Kasumi-1 (cell line): ENCODE measurements at regions not wholly inside any gene's neighbourhood (a gene's known extent, or its start where the extent isn't known, plus 50 kb on each side); places are given as distances from the start of the nearest gene placed in this dataset.

Source experiments
- DNase-seq, 2 experiments: peaks; one replicate each; lab custom pipeline; 2025; lab: John Stamatoyannopoulos, UW

GRCh38 chr4:189377569-189377968 lies 563.1 kb upstream of the FRG1 start:
- DNase-seq = no peak

GRCh38 chr4:189385098-189385497 lies 555.6 kb upstream of the FRG1 start:
- DNase-seq = no peak

GRCh38 chr4:189385579-189385978 lies 555.1 kb upstream of the FRG1 start:
- DNase-seq = no peak

GRCh38 chr4:189396435-189396834 lies 544.2 kb upstream of the FRG1 start:
- no peak for DNase-seq

GRCh38 chr4:189404271-189404670 lies 536.4 kb upstream of the FRG1 start:
- DNase-seq = no peak

- no peak for DNase-seq
Observed at GRCh38 chr4:189409158-189409557, 531.5 kb upstream of the FRG1 start.

GRCh38 chr4:189414021-189414420 lies 526.7 kb upstream of the FRG1 start:
- no peak for DNase-seq

GRCh38 chr4:189420572-189420971 lies 520.1 kb upstream of the FRG1 start:
- DNase-seq = no peak

- DNase-seq = peak in 1 of 2 experiments; percentile 3
Observed at GRCh38 chr4:189436207-189436606, 504.5 kb upstream of the FRG1 start.

- no peak for DNase-seq
Observed at GRCh38 chr4:189440716-189441115, 500.0 kb upstream of the FRG1 start.

GRCh38 chr4:189443341-189443740 lies 497.3 kb upstream of the FRG1 start:
- no peak for DNase-seq

- no peak for DNase-seq
Observed at GRCh38 chr4:189445613-189446012, 495.1 kb upstream of the FRG1 start.

- DNase-seq = no peak
Observed at GRCh38 chr4:189463734-189464133, 476.9 kb upstream of the FRG1 start.

GRCh38 chr4:189494407-189494806 lies 446.3 kb upstream of the FRG1 start:
- no peak for DNase-seq

- DNase-seq = no peak
Observed at GRCh38 chr4:189497516-189497915, 443.2 kb upstream of the FRG1 start.

- DNase-seq = no peak
Observed at GRCh38 chr4:189497996-189498395, 442.7 kb upstream of the FRG1 start.

GRCh38 chr4:189498457-189498856 lies 442.2 kb upstream of the FRG1 start:
- DNase-seq = no peak

GRCh38 chr4:189499696-189500095 lies 441.0 kb upstream of the FRG1 start:
- DNase-seq = no peak

- DNase-seq = no peak
Observed at GRCh38 chr4:189500970-189501369, 439.7 kb upstream of the FRG1 start.

GRCh38 chr4:189502841-189503435 lies 437.7 kb upstream of the FRG1 start:
- DNase-seq = no peak

GRCh38 chr4:189504220-189504619 lies 436.5 kb upstream of the FRG1 start:
- DNase-seq = peak; percentile 35 to 45

GRCh38 chr4:189505380-189505779 lies 435.3 kb upstream of the FRG1 start:
- no peak for DNase-seq

GRCh38 chr4:189506080-189506479 lies 434.6 kb upstream of the FRG1 start:
- no peak for DNase-seq

GRCh38 chr4:189507060-189507459 lies 433.6 kb upstream of the FRG1 start:
- DNase-seq = no peak

GRCh38 chr4:189510601-189511000 lies 430.1 kb upstream of the FRG1 start:
- DNase-seq = no peak
